ENCODE measurements at regions not wholly inside any gene's neighbourhood (a gene's known extent, or its start where the extent isn't known, plus 50 kb on each side); places are given as distances from the start of the nearest gene placed in this dataset.
"Not testable (repeated sequence)": the region's sequence is repeated elsewhere in the genome, so short reads cannot be mapped to it uniquely, and the experiment has no call there.

DNA sequence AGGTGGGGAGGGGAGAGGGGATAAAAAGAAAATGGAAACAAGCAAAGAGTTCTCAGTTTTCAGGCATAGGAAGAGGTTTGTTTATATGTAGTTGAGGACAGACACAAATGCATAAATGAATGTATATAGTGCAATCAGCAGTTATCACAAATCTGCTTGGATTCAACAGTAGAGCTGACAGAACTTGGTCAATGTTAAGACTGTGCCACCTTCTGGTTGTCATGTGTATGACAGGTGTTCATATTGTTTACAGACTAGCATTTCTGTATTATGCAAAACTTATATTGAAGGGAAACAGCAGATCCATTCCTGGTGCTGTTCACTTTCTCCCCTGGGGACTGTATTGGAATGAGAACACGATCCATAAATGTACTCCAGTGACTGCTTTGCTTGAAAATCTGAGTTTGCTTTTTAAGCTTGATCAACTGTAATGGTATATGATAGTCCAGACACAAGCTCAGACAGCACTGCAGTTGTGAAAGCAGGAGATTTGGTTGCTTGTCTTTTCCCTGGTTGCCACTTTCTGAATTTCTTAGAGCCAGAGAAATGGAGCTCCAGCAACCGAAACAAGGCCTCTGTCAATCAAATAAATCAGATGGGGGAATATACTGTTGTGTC is 319.5 kb upstream of the OBI1 start:
- no peak for DNase-seq

- no peak for DNase-seq
These were observed 318.4 kb upstream of the OBI1 start for GRCh38 chr13:78977311-78977710.

DNA sequence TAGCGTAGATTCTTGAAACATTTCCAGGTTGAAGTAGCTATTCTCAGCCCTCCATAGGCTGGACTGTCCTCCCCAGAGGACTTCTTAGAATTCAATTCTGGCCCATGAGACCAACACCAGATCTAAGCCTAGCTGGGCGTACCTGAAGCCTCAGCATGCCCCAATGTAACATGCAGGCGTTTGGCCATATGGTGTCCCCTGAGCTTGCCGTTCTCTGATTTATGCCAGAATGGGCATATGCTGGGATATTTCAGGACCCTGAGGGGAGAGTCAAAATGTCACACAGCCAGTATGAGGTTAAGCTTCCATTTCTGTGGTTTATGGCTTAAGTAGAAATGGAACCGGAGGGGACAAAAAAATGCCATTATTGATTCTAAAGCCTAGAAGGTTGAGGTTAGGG is 317.7 kb upstream of the OBI1 start:
- no peak for DNase-seq

DNA sequence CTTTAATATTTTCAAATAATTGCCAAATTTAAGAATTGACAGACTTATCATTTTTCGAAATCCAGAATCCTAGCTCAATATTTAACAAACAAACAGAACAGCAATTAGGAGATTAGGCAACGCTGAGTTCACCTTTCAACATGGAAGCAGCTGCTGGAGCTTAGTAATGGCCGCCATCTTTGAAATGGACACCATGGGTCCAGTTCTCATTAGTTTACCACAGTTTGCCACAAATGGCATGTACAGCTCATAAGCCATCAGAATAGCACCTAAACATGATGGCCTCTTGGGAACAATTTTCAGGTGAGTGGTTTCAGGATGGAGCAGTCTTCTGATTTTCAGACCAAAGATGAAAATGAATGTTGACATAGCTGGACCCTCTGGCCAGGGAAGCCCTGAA is 313.6 kb upstream of the OBI1 start:
- no peak for DNase-seq

- DNase-seq, result no peak
These were observed 312.5 kb upstream of the OBI1 start for GRCh38 chr13:78971355-78972025.

DNA sequence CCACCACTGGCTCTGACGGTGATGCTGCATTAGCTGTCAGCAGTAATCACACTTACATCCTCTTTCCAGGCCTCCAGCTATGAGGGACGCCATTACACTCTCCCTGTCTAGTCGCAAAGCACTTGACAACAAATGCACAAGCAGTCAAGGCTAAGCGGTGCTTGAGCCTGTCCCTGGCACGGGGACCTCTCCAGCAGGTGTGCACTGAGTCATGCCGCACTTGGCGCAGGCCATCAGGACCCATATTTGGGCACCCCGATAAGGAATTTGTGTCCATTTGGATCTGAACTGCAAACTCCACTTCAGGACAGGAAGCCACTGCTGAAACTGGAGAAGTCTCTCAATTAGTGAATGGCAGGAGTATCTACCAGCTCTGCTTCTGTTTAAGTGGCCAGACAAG is 301.9 kb upstream of the OBI1 start:
- DNase-seq, result no peak

GRCh38 chr13:78958006-78958405 is 299.1 kb upstream of the OBI1 start:
- no peak for DNase-seq

DNA sequence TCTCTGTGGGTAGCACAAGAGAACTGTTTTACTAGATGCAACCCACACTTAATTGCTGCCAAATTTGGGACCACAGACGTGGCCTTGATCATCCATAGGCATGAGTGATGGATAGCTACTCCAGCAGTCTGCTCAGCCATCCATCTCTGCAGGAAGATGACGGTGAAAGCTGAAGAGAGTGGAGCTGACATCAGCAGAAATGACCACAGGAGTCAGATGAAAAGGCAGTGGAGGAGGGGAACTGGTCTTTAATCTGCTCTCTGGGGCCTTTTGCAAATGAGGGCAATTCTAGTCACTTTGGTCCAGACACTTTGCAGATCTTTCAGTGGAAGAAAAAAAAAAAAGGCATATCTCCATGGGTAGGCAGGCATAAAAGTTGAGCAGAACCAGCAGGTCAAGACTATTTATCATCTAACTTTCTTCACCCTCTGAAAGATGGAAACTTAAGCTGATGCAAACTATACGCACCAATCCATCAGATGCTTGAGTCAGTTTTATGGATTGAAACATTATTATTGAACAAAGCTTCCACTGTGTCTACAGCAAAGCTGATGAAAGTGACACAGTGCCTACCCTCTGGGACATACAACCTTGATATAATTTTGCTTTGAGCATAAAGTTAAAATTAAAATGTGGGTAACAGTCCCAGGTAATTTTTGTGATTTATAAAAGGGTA is 281.6 kb upstream of the OBI1 start:
- DNase-seq, result no peak

- DNase-seq, result no peak
These were observed 275.4 kb upstream of the OBI1 start for GRCh38 chr13:78934336-78934735.

DNA sequence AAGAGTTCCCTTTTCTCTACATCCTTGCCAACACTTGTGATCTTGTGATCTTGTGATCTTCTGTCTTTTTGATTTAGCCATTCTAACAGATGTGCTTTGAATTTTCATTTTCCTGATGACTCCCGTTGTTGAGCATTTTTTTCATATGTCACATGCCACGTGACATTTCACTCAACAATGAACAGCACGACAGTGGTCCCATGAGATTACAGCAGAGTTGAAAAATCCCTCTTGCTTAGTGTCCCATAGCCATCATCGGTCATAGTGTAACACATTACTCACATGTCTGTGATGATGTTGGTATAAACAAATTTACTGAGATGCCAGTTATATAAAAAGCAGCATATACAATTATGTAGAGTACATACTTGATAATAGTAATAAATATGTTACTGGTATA is 256.1 kb upstream of the OBI1 start:
- DNase-seq, result no peak

GRCh38 chr13:78913656-78914055 is 254.7 kb upstream of the OBI1 start:
- DNase-seq, result no peak

GRCh38 chr13:78910147-78910546 is 251.2 kb upstream of the OBI1 start:
- DNase-seq, result no peak

- no peak for DNase-seq
These were observed 250.3 kb upstream of the OBI1 start for GRCh38 chr13:78909276-78909675.

DNA sequence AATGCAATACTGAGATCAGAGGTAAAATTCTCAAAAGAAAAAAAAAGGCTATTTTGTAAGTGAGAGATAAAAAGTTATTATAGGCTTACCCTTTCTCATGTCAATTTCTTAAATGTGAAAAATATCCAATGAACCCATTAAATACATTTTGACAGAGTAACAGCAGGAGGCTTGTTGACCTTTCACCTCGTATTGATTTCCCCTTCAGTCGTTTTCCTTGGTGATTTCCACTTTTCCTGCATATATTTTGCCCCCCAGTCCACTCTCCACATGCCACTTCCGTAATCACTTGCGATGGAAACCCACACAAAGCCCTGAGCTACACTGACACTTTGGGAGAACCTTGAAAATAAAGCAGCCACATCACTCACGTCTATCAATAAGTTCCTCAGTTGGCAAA is 248.1 kb upstream of the OBI1 start:
- DNase-seq, result no peak

DNA sequence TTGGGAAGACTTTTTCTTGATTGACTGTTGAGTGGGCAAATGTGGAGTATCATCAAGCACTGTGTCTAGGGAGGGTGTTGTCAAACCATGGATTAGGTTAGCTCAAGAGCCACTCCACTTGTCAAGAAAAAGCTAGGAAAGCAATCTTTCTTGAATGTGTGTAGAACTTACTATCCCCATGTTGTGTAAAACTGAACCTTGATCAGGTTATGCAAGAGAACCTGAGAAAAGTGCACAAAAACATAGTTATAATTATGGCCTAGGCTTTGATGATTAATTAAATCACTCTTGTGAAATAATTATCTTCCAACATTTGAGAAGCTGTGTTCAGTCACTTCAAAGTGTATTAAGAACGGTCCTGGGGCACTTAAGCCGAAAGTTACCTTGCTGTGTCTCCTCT is 238.2 kb upstream of the OBI1 start:
- no peak for DNase-seq

- no peak for DNase-seq
These were observed 225.6 kb upstream of the OBI1 start for GRCh38 chr13:78884571-78884970.

DNA sequence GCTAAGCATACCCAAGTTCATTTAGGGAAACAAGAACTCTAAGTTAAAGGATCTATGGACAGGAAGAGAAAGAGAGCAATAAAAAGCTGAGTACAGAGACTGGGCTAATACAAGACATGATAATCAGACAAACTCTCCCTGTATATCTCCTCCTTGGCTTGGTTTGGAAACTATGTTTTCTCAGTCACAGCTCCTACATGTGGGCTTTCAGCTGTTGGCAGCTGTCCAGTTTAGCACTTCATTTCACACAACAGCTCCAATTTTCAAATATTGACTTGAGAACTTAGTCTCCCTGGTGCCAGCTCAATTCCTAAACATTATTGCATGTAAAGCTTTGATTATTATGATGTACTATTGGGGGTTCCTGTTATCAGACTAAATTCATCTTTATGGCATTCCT is 222.8 kb upstream of the OBI1 start:
- DNase-seq, result no peak

DNA sequence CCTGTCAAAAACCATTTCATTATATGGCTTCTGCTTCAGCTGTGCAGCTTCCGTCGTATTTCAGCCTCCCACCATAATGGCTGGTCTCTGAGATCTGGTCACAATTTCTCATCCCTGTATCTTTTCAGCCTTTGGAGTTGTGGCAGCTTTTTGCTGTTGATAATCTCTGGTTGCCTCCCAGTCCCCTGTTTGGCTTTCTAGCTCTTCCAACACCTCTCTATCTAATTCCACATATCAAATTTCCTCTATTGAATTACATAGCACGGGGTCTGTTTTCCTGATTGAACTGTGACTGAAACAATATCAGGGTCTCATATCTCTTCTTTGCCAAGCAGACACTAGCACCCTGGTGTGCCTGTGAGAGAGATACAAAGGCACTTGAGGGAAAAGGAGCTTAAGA is 222.1 kb upstream of the OBI1 start:
- no peak for DNase-seq

DNA sequence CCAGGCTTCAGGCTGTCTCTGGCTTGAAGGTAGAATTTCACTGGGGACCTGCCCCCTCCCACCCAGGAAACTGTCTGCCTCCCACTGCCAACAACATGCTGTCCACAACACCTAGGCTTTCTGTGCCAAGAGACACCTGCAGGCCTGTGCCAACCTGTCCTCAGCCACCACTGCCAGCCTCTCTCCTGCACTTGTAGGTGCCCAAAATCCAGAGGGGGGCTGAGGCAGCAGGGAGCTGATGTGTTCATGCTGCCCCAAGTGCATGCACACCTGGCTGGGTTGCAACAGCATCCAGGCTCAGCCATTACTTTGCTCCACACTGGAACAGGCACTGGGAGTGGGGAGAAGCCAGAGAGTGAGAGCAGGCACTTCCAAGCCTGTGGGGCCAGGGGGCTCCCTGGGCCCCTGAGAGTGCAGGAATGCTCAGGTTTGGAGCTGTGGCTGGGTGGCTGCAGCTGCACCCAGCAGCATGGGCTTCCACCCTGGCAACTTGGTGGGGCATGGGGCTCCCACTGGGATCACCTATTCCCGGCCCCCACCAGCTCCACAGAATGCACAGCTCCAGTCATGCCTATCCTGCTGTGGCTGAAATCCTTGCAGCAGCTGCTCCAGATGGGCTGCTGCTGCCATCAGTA is 218.1 kb upstream of the OBI1 start:
- DNase-seq, result no peak

DNA sequence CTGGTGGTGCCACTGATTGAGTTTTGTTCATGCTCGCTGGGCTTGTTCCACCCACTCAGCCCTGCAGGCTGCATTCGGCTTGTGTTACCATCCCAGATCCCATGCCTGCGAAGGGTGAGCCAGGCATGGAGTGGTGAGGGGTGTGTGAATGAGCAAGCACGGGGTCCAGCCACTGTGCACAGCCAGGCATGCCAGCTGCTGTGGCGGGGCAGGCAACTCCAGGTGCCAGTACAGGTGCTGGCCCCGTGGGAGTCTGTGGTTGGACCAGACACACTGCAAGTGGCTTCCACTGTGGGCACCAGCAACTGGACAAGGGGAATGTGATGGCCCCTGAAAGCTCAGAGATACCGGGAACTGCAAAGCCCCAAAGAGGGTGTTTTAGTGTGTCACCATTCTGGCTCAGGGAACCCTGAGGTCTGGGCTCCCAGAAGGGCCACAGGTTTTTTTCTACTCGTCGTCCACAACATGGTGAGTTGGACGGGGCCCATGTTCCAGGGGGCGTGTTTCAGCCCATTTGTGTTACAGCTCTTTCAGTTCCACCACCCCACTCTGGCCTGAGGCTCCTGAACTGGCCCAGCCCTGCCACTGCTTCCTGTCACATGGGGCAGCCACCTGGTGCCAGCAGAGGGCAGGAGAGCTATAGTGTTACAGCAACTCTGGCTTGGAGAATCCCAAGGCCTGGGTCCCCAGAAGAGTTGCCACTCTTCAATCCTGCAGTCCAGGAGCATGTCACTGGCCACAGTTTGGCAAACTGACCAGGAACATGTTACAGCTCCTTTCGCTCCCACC is 217.0 kb upstream of the OBI1 start:
- no peak for DNase-seq

DNA sequence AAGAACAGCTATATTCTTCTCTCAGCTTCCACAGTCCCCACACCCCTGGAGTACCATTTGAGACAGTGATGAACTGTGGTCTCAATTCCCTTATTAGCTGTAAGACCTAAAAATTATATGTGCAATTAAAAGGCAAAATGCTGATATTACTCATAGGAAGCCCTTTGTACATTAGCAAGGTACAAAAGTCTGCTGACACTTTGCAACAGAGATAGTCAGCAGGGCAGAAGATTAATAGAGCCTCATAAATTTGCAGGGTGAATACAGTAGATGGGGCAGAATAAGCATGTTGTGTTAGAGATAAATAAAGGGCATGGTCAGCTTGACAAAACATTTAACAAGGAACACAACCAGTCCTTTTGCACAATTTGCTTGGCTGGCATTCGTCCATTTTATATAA is 210.0 kb upstream of the OBI1 start:
- no peak for DNase-seq

DNA sequence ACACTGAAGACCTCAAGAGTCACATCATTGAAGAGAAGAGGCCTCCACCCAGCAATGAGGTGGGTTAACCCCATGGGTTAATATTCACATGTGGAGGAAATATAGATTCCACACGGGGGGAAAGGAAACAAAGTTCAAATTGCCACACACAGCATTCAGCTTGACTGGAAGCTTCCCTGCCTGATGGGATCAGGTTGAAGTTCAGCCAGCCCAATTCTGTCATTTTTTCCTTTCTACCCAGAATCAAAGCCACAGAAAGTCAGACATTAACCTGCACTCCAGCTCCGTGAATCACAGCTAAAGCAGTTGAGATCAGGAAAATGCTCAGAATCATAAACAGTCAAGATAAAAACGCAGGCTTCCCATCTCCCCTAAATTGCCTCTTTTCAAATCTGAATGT is 208.7 kb upstream of the OBI1 start:
- DNase-seq, result no peak

- not testable (repeated sequence) for DNase-seq
These were observed 207.1 kb upstream of the OBI1 start for GRCh38 chr13:78866076-78866475.
